ENCODE measurements at regions not wholly inside any gene's neighbourhood (a gene's known extent, or its start where the extent isn't known, plus 50 kb on each side); places are given as distances from the start of the nearest gene placed in this dataset.

DNA sequence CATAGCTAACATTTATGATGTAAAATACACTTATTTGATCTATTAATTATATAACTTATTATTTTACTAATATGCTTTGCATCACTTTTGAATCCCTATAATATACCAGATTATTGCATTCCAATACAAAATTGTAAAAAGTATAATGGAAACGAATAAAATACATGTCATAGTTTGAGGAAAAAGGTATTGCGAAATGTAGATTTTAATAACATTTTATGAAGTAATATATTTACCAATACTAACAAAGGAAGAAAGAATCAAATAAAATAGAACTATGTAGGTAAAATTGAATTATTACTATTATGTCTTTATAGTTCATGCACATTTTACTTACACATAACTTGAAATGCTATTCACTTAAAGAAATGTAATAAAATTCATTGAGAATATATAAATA, 1300.2 kb downstream of the ADGRL3 start:
- POLR2A ChIA-PET = no interaction called here
- no peaks in the 10 kb centered on the region for H3K27me3 ChIP-seq (ENCODE audit: control insufficient read depth in 1 of 2, insufficient read depth in 2 of 2, low read length in 2 of 2)
- no peaks in the 10 kb centered on the region for H3K36me3 ChIP-seq (replicated peaks in 1 of 2; ENCODE audit: control insufficient read depth in 1 of 2, insufficient read depth in 2 of 2, low read length in 2 of 2)
- ATAC-seq = no peak
- H3K79me2 ChIP-seq (ENCODE audit: insufficient read depth, low read length) = no peaks in the 10 kb centered on the region
- FAIRE-seq = no peak
- CTCF ChIA-PET (ENCODE audit: low intra/inter-chr PET ratio, low total read pairs) = no interaction called here
- BruUV-seq (replicated peaks) = no TSS peak
- no peak for DNase-seq (ENCODE audit: low spot score)
- no peak overlapping the region for H3K4me3 ChIP-seq (replicated peaks in 1 of 3; ENCODE audit: insufficient read depth in 1 of 3, low read depth in 2 of 3, low read length in 3 of 3)
- TF ChIP-seq, protein P1, sequence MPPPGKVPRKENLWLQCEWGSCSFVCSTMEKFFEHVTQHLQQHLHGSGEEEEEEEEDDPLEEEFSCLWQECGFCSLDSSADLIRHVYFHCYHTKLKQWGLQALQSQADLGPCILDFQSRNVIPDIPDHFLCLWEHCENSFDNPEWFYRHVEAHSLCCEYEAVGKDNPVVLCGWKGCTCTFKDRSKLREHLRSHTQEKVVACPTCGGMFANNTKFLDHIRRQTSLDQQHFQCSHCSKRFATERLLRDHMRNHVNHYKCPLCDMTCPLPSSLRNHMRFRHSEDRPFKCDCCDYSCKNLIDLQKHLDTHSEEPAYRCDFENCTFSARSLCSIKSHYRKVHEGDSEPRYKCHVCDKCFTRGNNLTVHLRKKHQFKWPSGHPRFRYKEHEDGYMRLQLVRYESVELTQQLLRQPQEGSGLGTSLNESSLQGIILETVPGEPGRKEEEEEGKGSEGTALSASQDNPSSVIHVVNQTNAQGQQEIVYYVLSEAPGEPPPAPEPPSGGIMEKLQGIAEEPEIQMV (CRISPR knock-in tag; IDR thresholded peaks at IDR 0.05; ENCODE audit: low read depth) = no peak
- TF ChIP-seq CEBPB (IDR thresholded peaks at IDR 0.05; ENCODE audit: borderline replicate concordance, low read depth, low read length) = peak; percentile 42
- H3K9me3 ChIP-seq (ENCODE audit: low read length) = no peaks in the 10 kb centered on the region; the same call in 1 of the 2 replicates
- in situ Hi-C loops (cut with HindIII; ENCODE audit: extremely low pct_ligation_motif_present, low pct_unique_long_range_greater_than_20kb) = no loop called here
- H2AFZ ChIP-seq (ENCODE audit: low read length) = no peak overlapping the region
- no peak overlapping the region for H3K27ac ChIP-seq (ENCODE audit: extremely low read length, insufficient read depth, low read length)
- no peak overlapping the region for H3K9ac ChIP-seq (ENCODE audit: insufficient read depth, low read depth, low read length)
- 7% methylated on average over 2 of the region's 2 CpGs for WGBS (ENCODE audit: low lambda C conversion rate)
- no peaks in the 10 kb centered on the region for H4K20me1 ChIP-seq (ENCODE audit: insufficient read depth, low read length)
- intact Hi-C loops (cut with micrococcal nuclease; ENCODE audit: unreplicated experiment) = no loop called here
- no peak overlapping the region for H3K4me2 ChIP-seq (ENCODE audit: low read depth, low read length)
- no peaks in the 10 kb centered on the region for H3K4me1 ChIP-seq (ENCODE audit: insufficient read depth, low read length)

DNA sequence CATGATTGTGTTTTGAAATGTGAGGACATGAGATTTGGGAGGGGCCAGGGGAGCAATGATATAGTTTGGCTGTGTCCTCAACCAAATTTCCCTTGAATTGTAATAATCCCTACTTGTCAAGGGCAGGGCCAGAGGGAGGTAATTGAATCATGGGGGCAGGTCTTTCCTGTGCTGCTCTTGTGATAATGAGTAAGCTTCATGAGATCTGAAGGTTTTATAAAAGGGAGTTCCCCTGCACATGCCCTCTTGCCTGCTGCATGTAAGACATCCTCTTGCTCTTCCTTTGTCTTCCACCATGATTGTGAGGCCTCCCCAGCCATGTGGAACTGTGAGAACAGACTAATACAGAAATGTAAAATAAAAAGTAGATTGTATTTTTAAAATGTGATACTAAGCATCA, 1294.9 kb downstream of the ADGRL3 start:
- Histone ChIP-seq H3K27me3 (ENCODE audit: control insufficient read depth in 1 of 2, insufficient read depth in 2 of 2, low read length in 2 of 2) (no peaks in the 10 kb centered on the region), H3K79me2 (ENCODE audit: insufficient read depth, low read length) (no peaks in the 10 kb centered on the region), H4K20me1 (ENCODE audit: insufficient read depth, low read length) (no peaks in the 10 kb centered on the region), H3K4me1 (ENCODE audit: insufficient read depth, low read length) (no peaks in the 10 kb centered on the region), H2AFZ (ENCODE audit: low read length) (no peak overlapping the region), H3K4me3 (replicated peaks in 1 of 3; ENCODE audit: insufficient read depth in 1 of 3, low read depth in 2 of 3, low read length in 3 of 3) (no peak overlapping the region), H3K4me2 (ENCODE audit: low read depth, low read length) (no peak overlapping the region), H3K9me3 (ENCODE audit: low read length) (no peaks in the 10 kb centered on the region), H3K27ac (ENCODE audit: extremely low read length, insufficient read depth, low read length) (no peak overlapping the region), H3K9ac (ENCODE audit: insufficient read depth, low read depth, low read length) (no peak overlapping the region), H3K36me3 (replicated peaks in 1 of 2; ENCODE audit: control insufficient read depth in 1 of 2, insufficient read depth in 2 of 2, low read length in 2 of 2) (no peaks in the 10 kb centered on the region)
- intact Hi-C loops (cut with micrococcal nuclease; ENCODE audit: unreplicated experiment) (no loop called here), in situ Hi-C loops (cut with HindIII; ENCODE audit: extremely low pct_ligation_motif_present, low pct_unique_long_range_greater_than_20kb) (no loop called here)
- DNase-seq (ENCODE audit: low spot score) = no peak
- CTCF ChIA-PET (ENCODE audit: low intra/inter-chr PET ratio, low total read pairs) = no interaction called here
- no TSS peak for BruUV-seq (replicated peaks)
- ATAC-seq = no peak
- POLR2A ChIA-PET = no interaction called here
- no peak for FAIRE-seq
- TF ChIP-seq ZNF317 (CRISPR knock-in tag; IDR thresholded peaks at IDR 0.05) = no peak
- TF ChIP-seq, protein P2, sequence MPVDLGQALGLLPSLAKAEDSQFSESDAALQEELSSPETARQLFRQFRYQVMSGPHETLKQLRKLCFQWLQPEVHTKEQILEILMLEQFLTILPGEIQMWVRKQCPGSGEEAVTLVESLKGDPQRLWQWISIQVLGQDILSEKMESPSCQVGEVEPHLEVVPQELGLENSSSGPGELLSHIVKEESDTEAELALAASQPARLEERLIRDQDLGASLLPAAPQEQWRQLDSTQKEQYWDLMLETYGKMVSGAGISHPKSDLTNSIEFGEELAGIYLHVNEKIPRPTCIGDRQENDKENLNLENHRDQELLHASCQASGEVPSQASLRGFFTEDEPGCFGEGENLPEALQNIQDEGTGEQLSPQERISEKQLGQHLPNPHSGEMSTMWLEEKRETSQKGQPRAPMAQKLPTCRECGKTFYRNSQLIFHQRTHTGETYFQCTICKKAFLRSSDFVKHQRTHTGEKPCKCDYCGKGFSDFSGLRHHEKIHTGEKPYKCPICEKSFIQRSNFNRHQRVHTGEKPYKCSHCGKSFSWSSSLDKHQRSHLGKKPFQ (CRISPR knock-in tag; IDR thresholded peaks at IDR 0.05; ENCODE audit: insufficient replicate concordance) = no peak
- TF ChIP-seq BRCA1 (CRISPR knock-in tag; IDR thresholded peaks at IDR 0.05) = no peak
- TF ChIP-seq ZNF577 (CRISPR knock-in tag; IDR thresholded peaks at IDR 0.05; ENCODE audit: borderline replicate concordance, low read depth) = no peak
- no peak for TF ChIP-seq SOX6 (IDR thresholded peaks at IDR 0.05)
- TF ChIP-seq SOX6 (CRISPR knock-in tag; IDR thresholded peaks at IDR 0.05) = no peak
- TF ChIP-seq, protein P3, sequence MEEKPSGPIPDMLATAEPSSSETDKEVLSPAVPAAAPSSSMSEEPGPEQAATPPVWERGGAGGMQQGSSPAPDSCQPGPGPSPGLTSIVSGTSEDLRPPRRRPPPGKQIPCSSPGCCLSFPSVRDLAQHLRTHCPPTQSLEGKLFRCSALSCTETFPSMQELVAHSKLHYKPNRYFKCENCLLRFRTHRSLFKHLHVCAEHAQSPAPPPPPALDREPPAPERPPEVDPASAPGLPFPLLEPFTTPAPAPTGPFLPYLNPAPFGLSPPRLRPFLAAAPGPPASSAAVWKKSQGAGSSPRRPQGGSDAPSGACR (CRISPR knock-in tag; IDR thresholded peaks at IDR 0.05) = no peak
- no peak for TF ChIP-seq JDP2 (CRISPR knock-in tag; IDR thresholded peaks at IDR 0.05; ENCODE audit: borderline replicate concordance)
- TF ChIP-seq BCL6 (CRISPR knock-in tag; IDR thresholded peaks at IDR 0.05) = no peak
- TF ChIP-seq NBN (conservative IDR thresholded peaks at IDR 0.05) = no peak
- no peak for TF ChIP-seq HNF4A (CRISPR knock-in tag; IDR thresholded peaks at IDR 0.05)
- TF ChIP-seq, protein P4, sequence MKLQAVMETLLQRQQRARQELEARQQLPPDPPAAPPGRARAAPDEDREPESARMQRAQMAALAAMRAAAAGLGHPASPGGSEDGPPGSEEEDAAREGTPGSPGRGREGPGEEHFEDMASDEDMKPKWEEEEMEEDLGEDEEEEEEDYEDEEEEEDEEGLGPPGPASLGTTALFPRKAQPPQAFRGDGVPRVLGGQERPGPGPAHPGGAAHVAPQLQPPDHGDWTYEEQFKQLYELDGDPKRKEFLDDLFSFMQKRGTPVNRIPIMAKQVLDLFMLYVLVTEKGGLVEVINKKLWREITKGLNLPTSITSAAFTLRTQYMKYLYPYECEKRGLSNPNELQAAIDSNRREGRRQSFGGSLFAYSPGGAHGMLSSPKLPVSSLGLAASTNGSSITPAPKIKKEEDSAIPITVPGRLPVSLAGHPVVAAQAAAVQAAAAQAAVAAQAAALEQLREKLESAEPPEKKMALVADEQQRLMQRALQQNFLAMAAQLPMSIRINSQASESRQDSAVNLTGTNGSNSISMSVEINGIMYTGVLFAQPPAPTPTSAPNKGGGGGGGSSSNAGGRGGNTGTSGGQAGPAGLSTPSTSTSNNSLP (IDR thresholded peaks at IDR 0.05; ENCODE audit: low read depth, low read length) = no peak
- no peak for TF ChIP-seq KLF15 (CRISPR knock-in tag; IDR thresholded peaks at IDR 0.05; ENCODE audit: borderline replicate concordance)
- no peak for TF ChIP-seq ZNF724P (CRISPR knock-in tag; IDR thresholded peaks at IDR 0.05; ENCODE audit: borderline replicate concordance)

All from HepG2 (cell line).